D721Med (cell line): ENCODE measurements at regions not wholly inside any gene's neighbourhood (a gene's known extent, or its start where the extent isn't known, plus 50 kb on each side); places are given as distances from the start of the nearest gene placed in this dataset.

Experiments
- DNase-seq: peaks from one replicate; pipeline ENCODE4 v3.0.0; 2011; ENCODE audit warnings: low spot score; ENCODE audit not compliant: insufficient read length
- FAIRE-seq: peaks from 2 replicates; lab custom pipeline; 2011; peaks lifted over from hg19 to GRCh38; lab: Jason Lieb, UNC
- CTCF ChIP-seq: IDR thresholded peaks from 2 replicates; pipeline ENCODE4 v1.5.1; 2012; ENCODE audit warnings: mild to moderate bottlenecking, control low read depth; ENCODE audit not compliant: insufficient read depth; ENCODE audit errors: missing control alignments

GRCh38 chr20:52469128-52469527 lies 277.5 kb upstream of the ZFP64 start:
- FAIRE-seq (no peak), DNase-seq (no peak)
- TF ChIP-seq CTCF = no peak

- FAIRE-seq (no peak), DNase-seq (no peak)
- TF ChIP-seq CTCF = no peak
Observed at GRCh38 chr20:52465991-52466390, 274.4 kb upstream of the ZFP64 start.

GRCh38 chr20:52461582-52461981 lies 270.0 kb upstream of the ZFP64 start:
- no peak for TF ChIP-seq CTCF

GRCh38 chr20:52459150-52459549 lies 267.6 kb upstream of the ZFP64 start:
- no peak for DNase-seq
- no peak for FAIRE-seq
- no peak for TF ChIP-seq CTCF

More at GRCh38 chr20:52461582-52461981, 270.0 kb upstream of the ZFP64 start:
- FAIRE-seq (no peak), DNase-seq (no peak)

GRCh38 chr20:52457826-52458225 lies 266.2 kb upstream of the ZFP64 start:
- TF ChIP-seq CTCF = no peak
- no peak for DNase-seq
- no peak for FAIRE-seq

GRCh38 chr20:52454660-52455059 lies 263.1 kb upstream of the ZFP64 start:
- FAIRE-seq (no peak), DNase-seq (no peak)
- no peak for TF ChIP-seq CTCF

- no peak for TF ChIP-seq CTCF
- FAIRE-seq = no peak
- DNase-seq = no peak
Observed at GRCh38 chr20:52448513-52449232, 257.1 kb upstream of the ZFP64 start.
